ENCODE measurements at regions not wholly inside any gene's neighbourhood (a gene's known extent, or its start where the extent isn't known, plus 50 kb on each side); places are given as distances from the start of the nearest gene placed in this dataset.
"Not testable (repeated sequence)": the region's sequence is repeated elsewhere in the genome, so short reads cannot be mapped to it uniquely, and the experiment has no call there.

- Histone ChIP-seq H3K36me3 (ENCODE audit: control insufficient read depth in 2 of 2, extremely low read depth in 1 of 2, insufficient read depth in 1 of 2, low read length in 1 of 2) (no peaks in the 10 kb centered on the region), H3K27me3 (replicated peaks in 1 of 2; ENCODE audit: control insufficient read depth in 2 of 2, extremely low read depth in 1 of 2, insufficient read depth in 2 of 2, low read length in 1 of 2) (no peaks in the 10 kb centered on the region), H3K4me3 (ENCODE audit: control insufficient read depth in 1 of 2, extremely low read depth in 1 of 2, low read length in 1 of 2) (no peak overlapping the region), H3K9me3 (no peaks in the 10 kb centered on the region), H3K27ac (ENCODE audit: low read length) (no peak overlapping the region), H3K4me1 (ENCODE audit: control insufficient read depth in 1 of 2, extremely low read depth in 1 of 2, insufficient read depth in 2 of 2, low read length in 2 of 2) (no peaks in the 10 kb centered on the region)
- no peak for ATAC-seq (replicated peaks in 1 of 4)
- Mint-ChIP-seq H3K27me3 (no peaks in the 10 kb centered on the region), H3K9me3 (peaks cover 12 to 15% (median 13%) of the 10 kb centered on the region in 3 donors), H3K4me3 (no peak overlapping the region), H3K27ac (no peak overlapping the region), H3K36me3 (no peaks in the 10 kb centered on the region), H3K4me1 (no peaks in the 10 kb centered on the region)
- no peak for DNase-seq
- POLR2A ChIA-PET, result no interaction called here
- CTCF ChIA-PET, result no interaction called here
Observed at GRCh38 chr12:72876092-72876491, 603.9 kb downstream of the TRHDE start.

GRCh38 chr12:72888693-72889092 lies 616.5 kb downstream of the TRHDE start:
- Histone ChIP-seq H3K27me3 (replicated peaks in 1 of 2; ENCODE audit: control insufficient read depth in 2 of 2, extremely low read depth in 1 of 2, insufficient read depth in 2 of 2, low read length in 1 of 2) (no peaks in the 10 kb centered on the region), H3K36me3 (ENCODE audit: control insufficient read depth in 2 of 2, extremely low read depth in 1 of 2, insufficient read depth in 1 of 2, low read length in 1 of 2) (no peaks in the 10 kb centered on the region), H3K9me3 (no peaks in the 10 kb centered on the region), H3K4me1 (ENCODE audit: control insufficient read depth in 1 of 2, extremely low read depth in 1 of 2, insufficient read depth in 2 of 2, low read length in 2 of 2) (no peaks in the 10 kb centered on the region), H3K27ac (ENCODE audit: low read length) (no peak overlapping the region), H3K4me3 (ENCODE audit: control insufficient read depth in 1 of 2, extremely low read depth in 1 of 2, low read length in 1 of 2) (no peak overlapping the region)
- no peak overlapping the region for H3K4me3 Mint-ChIP-seq
- DNase-seq (no peak), ATAC-seq (replicated peaks in 1 of 4) (no peak)
- WGBS (ENCODE audit: insufficient coverage), result no CpG with 5 or more reads among the region's 1 CpG
- ChIA-PET POLR2A (no interaction called here), CTCF (no interaction called here)
- peaks cover 0 to 5% (median 2%) of the 10 kb centered on the region in 3 donors for H3K9me3 Mint-ChIP-seq
- H3K36me3 Mint-ChIP-seq, result no peaks in the 10 kb centered on the region
- no peaks in the 10 kb centered on the region for H3K4me1 Mint-ChIP-seq
- no peaks in the 10 kb centered on the region for H3K27me3 Mint-ChIP-seq
- no peak overlapping the region for H3K27ac Mint-ChIP-seq

- Mint-ChIP-seq H3K4me1 (no peaks in the 10 kb centered on the region), H3K9me3 (peaks cover 0 to 5% (median 2%) of the 10 kb centered on the region in 3 donors), H3K4me3 (no peak overlapping the region), H3K27ac (no peak overlapping the region), H3K36me3 (no peaks in the 10 kb centered on the region), H3K27me3 (no peaks in the 10 kb centered on the region)
- ATAC-seq (replicated peaks in 1 of 4) (no peak), DNase-seq (no peak)
- no peaks in the 10 kb centered on the region for H3K27me3 ChIP-seq (replicated peaks in 1 of 2; ENCODE audit: control insufficient read depth in 2 of 2, extremely low read depth in 1 of 2, insufficient read depth in 2 of 2, low read length in 1 of 2)
- ChIA-PET CTCF (no interaction called here), POLR2A (interaction anchor here in 1 of 2 donors (0.6 kb wide), 1 partner anchor 112 kb away, joined by 3 read pairs; no protein-coding TSS in a partner anchor)
- no CpG with 5 or more reads among the region's 1 CpG for WGBS (ENCODE audit: insufficient coverage)
- no peak overlapping the region for H3K4me3 ChIP-seq (ENCODE audit: control insufficient read depth in 1 of 2, extremely low read depth in 1 of 2, low read length in 1 of 2)
- H3K9me3 ChIP-seq, result no peaks in the 10 kb centered on the region
- H3K27ac ChIP-seq (ENCODE audit: low read length), result no peak overlapping the region
- H3K4me1 ChIP-seq (ENCODE audit: control insufficient read depth in 1 of 2, extremely low read depth in 1 of 2, insufficient read depth in 2 of 2, low read length in 2 of 2), result no peaks in the 10 kb centered on the region
- H3K36me3 ChIP-seq (ENCODE audit: control insufficient read depth in 2 of 2, extremely low read depth in 1 of 2, insufficient read depth in 1 of 2, low read length in 1 of 2), result no peaks in the 10 kb centered on the region
Observed at GRCh38 chr12:72889791-72890190, 617.6 kb downstream of the TRHDE start.

GRCh38 chr12:72901685-72902084 lies 629.5 kb downstream of the TRHDE start:
- H3K36me3 ChIP-seq (ENCODE audit: control insufficient read depth in 2 of 2, extremely low read depth in 1 of 2, insufficient read depth in 1 of 2, low read length in 1 of 2), result no peaks in the 10 kb centered on the region
- CTCF ChIA-PET, result interaction anchor here in 1 of 2 donors (0.7 kb wide), 1 partner anchor 53 kb away, joined by 3 read pairs; no protein-coding TSS in a partner anchor

GRCh38 chr12:72925716-72926115 lies 653.5 kb downstream of the TRHDE start:
- CTCF ChIA-PET, result interaction anchor here in 1 of 2 donors (0.5 kb wide), 1 partner anchor 11 kb away, joined by 3 read pairs; no protein-coding TSS in a partner anchor
- peaks cover 3 to 4% (median 4%) of the 10 kb centered on the region in 3 donors for H3K9me3 Mint-ChIP-seq
- DNase-seq, result no peak
- H3K4me1 Mint-ChIP-seq, result no peaks in the 10 kb centered on the region
- no peak overlapping the region for H3K27ac Mint-ChIP-seq
- ATAC-seq (replicated peaks in 1 of 4), result no peak
- Histone ChIP-seq H3K27ac (ENCODE audit: low read length) (no peak overlapping the region), H3K27me3 (replicated peaks in 1 of 2; ENCODE audit: control insufficient read depth in 2 of 2, extremely low read depth in 1 of 2, insufficient read depth in 2 of 2, low read length in 1 of 2) (no peaks in the 10 kb centered on the region), H3K9me3 (peaks cover 2% of the 10 kb centered on the region), H3K4me1 (ENCODE audit: control insufficient read depth in 1 of 2, extremely low read depth in 1 of 2, insufficient read depth in 2 of 2, low read length in 2 of 2) (no peaks in the 10 kb centered on the region), H3K36me3 (ENCODE audit: control insufficient read depth in 2 of 2, extremely low read depth in 1 of 2, insufficient read depth in 1 of 2, low read length in 1 of 2) (no peaks in the 10 kb centered on the region), H3K4me3 (ENCODE audit: control insufficient read depth in 1 of 2, extremely low read depth in 1 of 2, low read length in 1 of 2) (no peak overlapping the region)
- no peaks in the 10 kb centered on the region for H3K36me3 Mint-ChIP-seq
- H3K27me3 Mint-ChIP-seq, result no peaks in the 10 kb centered on the region
- POLR2A ChIA-PET, result no interaction called here
- WGBS (ENCODE audit: insufficient coverage), result no CpG with 5 or more reads among the region's 2 CpGs
- H3K4me3 Mint-ChIP-seq, result no peak overlapping the region

More at GRCh38 chr12:72901685-72902084, 629.5 kb downstream of the TRHDE start:
- Mint-ChIP-seq H3K27me3 (no peaks in the 10 kb centered on the region), H3K36me3 (no peaks in the 10 kb centered on the region), H3K27ac (no peak overlapping the region), H3K4me1 (no peaks in the 10 kb centered on the region), H3K9me3 (peaks cover 3 to 12% (median 11%) of the 10 kb centered on the region in 3 donors), H3K4me3 (no peak overlapping the region)
- WGBS (ENCODE audit: insufficient coverage), result no CpG with 5 or more reads among the region's 1 CpG
- POLR2A ChIA-PET, result no interaction called here
- no peaks in the 10 kb centered on the region for H3K9me3 ChIP-seq
- no peak overlapping the region for H3K4me3 ChIP-seq (ENCODE audit: control insufficient read depth in 1 of 2, extremely low read depth in 1 of 2, low read length in 1 of 2)
- no peak overlapping the region for H3K27ac ChIP-seq (ENCODE audit: low read length)
- DNase-seq (no peak), ATAC-seq (replicated peaks in 1 of 4) (no peak)
- H3K27me3 ChIP-seq (replicated peaks in 1 of 2; ENCODE audit: control insufficient read depth in 2 of 2, extremely low read depth in 1 of 2, insufficient read depth in 2 of 2, low read length in 1 of 2), result no peaks in the 10 kb centered on the region
- H3K4me1 ChIP-seq (ENCODE audit: control insufficient read depth in 1 of 2, extremely low read depth in 1 of 2, insufficient read depth in 2 of 2, low read length in 2 of 2), result no peaks in the 10 kb centered on the region

GRCh38 chr12:72931838-72932237 lies 659.7 kb downstream of the TRHDE start:
- H3K9me3 ChIP-seq; H3K36me3 ChIP-seq (ENCODE audit: control insufficient read depth in 2 of 2, extremely low read depth in 1 of 2, insufficient read depth in 1 of 2, low read length in 1 of 2); DNase-seq; H3K27ac Mint-ChIP-seq; H3K4me1 ChIP-seq (ENCODE audit: control insufficient read depth in 1 of 2, extremely low read depth in 1 of 2, insufficient read depth in 2 of 2, low read length in 2 of 2); H3K4me3 Mint-ChIP-seq; H3K4me3 ChIP-seq (ENCODE audit: control insufficient read depth in 1 of 2, extremely low read depth in 1 of 2, low read length in 1 of 2); H3K27ac ChIP-seq (ENCODE audit: low read length); H3K4me1 Mint-ChIP-seq; POLR2A ChIA-PET; H3K27me3 Mint-ChIP-seq; H3K36me3 Mint-ChIP-seq; CTCF ChIA-PET; ATAC-seq (replicated peaks in 1 of 4); H3K27me3 ChIP-seq (replicated peaks in 1 of 2; ENCODE audit: control insufficient read depth in 2 of 2, extremely low read depth in 1 of 2, insufficient read depth in 2 of 2, low read length in 1 of 2): not testable (repeated sequence)
- H3K9me3 Mint-ChIP-seq, result peaks cover 13 to 23% (median 17%) of the 10 kb centered on the region in 3 donors
- 100% methylated on average over 4 of the region's 7 CpGs for WGBS (ENCODE audit: insufficient coverage)

- CTCF ChIA-PET, result no interaction called here
- H3K4me3 ChIP-seq (ENCODE audit: control insufficient read depth in 1 of 2, extremely low read depth in 1 of 2, low read length in 1 of 2), result no peak overlapping the region
Observed at GRCh38 chr12:72937486-72937885, 665.3 kb downstream of the TRHDE start.

More at GRCh38 chr12:72937486-72937885, 665.3 kb downstream of the TRHDE start:
- POLR2A ChIA-PET, result no interaction called here
- no peak for ATAC-seq (replicated peaks in 1 of 4)
- Histone ChIP-seq H3K27ac (ENCODE audit: low read length) (no peak overlapping the region), H3K27me3 (replicated peaks in 1 of 2; ENCODE audit: control insufficient read depth in 2 of 2, extremely low read depth in 1 of 2, insufficient read depth in 2 of 2, low read length in 1 of 2) (no peaks in the 10 kb centered on the region), H3K36me3 (ENCODE audit: control insufficient read depth in 2 of 2, extremely low read depth in 1 of 2, insufficient read depth in 1 of 2, low read length in 1 of 2) (no peaks in the 10 kb centered on the region), H3K9me3 (peaks cover 2% of the 10 kb centered on the region), H3K4me1 (ENCODE audit: control insufficient read depth in 1 of 2, extremely low read depth in 1 of 2, insufficient read depth in 2 of 2, low read length in 2 of 2) (no peaks in the 10 kb centered on the region)
- no peaks in the 10 kb centered on the region for H3K36me3 Mint-ChIP-seq
- no CpG with 5 or more reads among the region's 1 CpG for WGBS (ENCODE audit: insufficient coverage)
- peaks cover 9 to 23% (median 23%) of the 10 kb centered on the region in 3 donors for H3K9me3 Mint-ChIP-seq
- no peak overlapping the region for H3K4me3 Mint-ChIP-seq
- H3K27ac Mint-ChIP-seq, result no peak overlapping the region
- H3K27me3 Mint-ChIP-seq, result no peaks in the 10 kb centered on the region
- no peaks in the 10 kb centered on the region for H3K4me1 Mint-ChIP-seq
- DNase-seq, result no peak

Measured in T-cell (primary cell).